CD14-positive monocyte (primary cell): ENCODE measurements at regions not wholly inside any gene's neighbourhood (a gene's known extent, or its start where the extent isn't known, plus 50 kb on each side); places are given as distances from the start of the nearest gene placed in this dataset.

ENCODE experiments used
- DNase-seq, 3 donors: peaks; one replicate each; pipeline ENCODE4 v3.0.0-alpha.2; 2011 to 2022
- H2AFZ ChIP-seq: 2 replicates; pipeline ENCODE4 v1.6.0; 2012; ENCODE audit warnings: mild to moderate bottlenecking, low read depth, low read length, inconsistent platforms; ENCODE audit not compliant: insufficient read depth, poor library complexity, severe bottlenecking
- H3K27ac ChIP-seq, 2 donors: 1 replicate in 1 of 2; 2 replicates in 1 of 2; pipeline ENCODE4 v1.5.1; 2012 to 2013; ENCODE audit warnings: low read length in 2 of 2, control low read depth in 1 of 2, inconsistent platforms in 1 of 2, low read depth in 1 of 2, mild to moderate bottlenecking in 1 of 2
- H3K27me3 ChIP-seq, 2 donors: one replicate each; pipeline versions ENCODE4 v1.6.0 to v1.6.1; 2011 to 2013; ENCODE audit warnings: low read length in 2 of 2; ENCODE audit not compliant: control insufficient read depth in 2 of 2, insufficient read depth in 2 of 2
- H3K36me3 ChIP-seq, 2 donors: replicated peaks in 1 of 2; 1 replicate in 1 of 2; 2 replicates in 1 of 2; pipeline versions ENCODE4 v1.5.1 to v1.6.1; 2012 to 2013; ENCODE audit warnings: low read length in 2 of 2, control low read depth in 1 of 2, inconsistent platforms in 1 of 2, mild to moderate bottlenecking in 1 of 2; ENCODE audit not compliant: insufficient read depth in 2 of 2, control insufficient read depth in 1 of 2
- H3K4me1 ChIP-seq, 2 donors: 1 replicate in 1 of 2; 2 replicates in 1 of 2; pipeline versions ENCODE4 v1.5.1 to v1.6.1; 2012 to 2013; ENCODE audit warnings: low read length in 2 of 2, control low read depth in 1 of 2, inconsistent platforms in 1 of 2, mild to moderate bottlenecking in 1 of 2, moderate library complexity in 1 of 2; ENCODE audit not compliant: insufficient read depth in 2 of 2, control insufficient read depth in 1 of 2
- H3K4me2 ChIP-seq: replicated peaks from 2 replicates; pipeline ENCODE3; 2012; ENCODE audit warnings: low read length, moderate library complexity, mild to moderate bottlenecking; ENCODE audit not compliant: poor library complexity, severe bottlenecking; ENCODE audit errors: extremely low read depth
- H3K4me3 ChIP-seq, 3 experiments: fragments of 200-600 bp in 1 of 3; sonication (generic) in 1 of 3; replicated peaks in 1 of 3; 1 replicate in 2 of 3; 2 replicates in 1 of 3; pipeline ENCODE4 v1.5.1; 2011 to 2013; ENCODE audit warnings: low read length in 3 of 3, mild to moderate bottlenecking in 3 of 3, control low read depth in 2 of 3, low read depth in 2 of 3, inconsistent platforms in 1 of 3, moderate library complexity in 1 of 3
- H3K79me2 ChIP-seq: 2 replicates; pipeline ENCODE4 v1.6.0; 2012; ENCODE audit warnings: mild to moderate bottlenecking, control low read depth, inconsistent platforms, low read length, moderate library complexity; ENCODE audit not compliant: insufficient read depth
- H3K9ac ChIP-seq: 2 replicates; pipeline ENCODE4 v1.6.0; 2017; ENCODE audit warnings: low read length, mild to moderate bottlenecking; ENCODE audit not compliant: insufficient read depth, poor library complexity, severe bottlenecking
- H3K9me3 ChIP-seq, 2 donors: replicated peaks in 1 of 2; 1 replicate in 1 of 2; 2 replicates in 1 of 2; pipeline versions ENCODE4 v1.5.1 to v1.6.1; 2012 to 2013; ENCODE audit warnings: low read length in 2 of 2, control low read depth in 1 of 2; ENCODE audit not compliant: control insufficient read depth in 1 of 2, insufficient read depth in 1 of 2
- H4K20me1 ChIP-seq: 2 replicates; pipeline ENCODE4 v1.6.0; 2012; ENCODE audit warnings: mild to moderate bottlenecking, low read length, control low read depth, moderate library complexity; ENCODE audit not compliant: insufficient read depth
- H3K27ac Mint-ChIP-seq, 7 donors: one replicate each; pipeline ENCODE4 v1.8.0; 2020; ENCODE audit warnings: mild to moderate bottlenecking in 7 of 7, mixed read lengths in 7 of 7, moderate library complexity in 6 of 7, inconsistent platforms in 2 of 7
- H3K27me3 Mint-ChIP-seq, 3 donors: one replicate each; pipeline ENCODE4 v1.8.0; 2021 to 2022; ENCODE audit warnings: low read depth in 3 of 3, mild to moderate bottlenecking in 3 of 3, mixed read lengths in 3 of 3, moderate library complexity in 3 of 3, inconsistent platforms in 1 of 3
- H3K36me3 Mint-ChIP-seq, 2 donors: one replicate each; pipeline ENCODE4 v1.8.0; 2020; ENCODE audit warnings: mixed read lengths in 2 of 2, inconsistent platforms in 1 of 2, mild to moderate bottlenecking in 1 of 2
- H3K4me1 Mint-ChIP-seq: one replicate; pipeline ENCODE4 v1.8.0; 2020; ENCODE audit warnings: mild to moderate bottlenecking, mixed read lengths
- H3K4me3 Mint-ChIP-seq, 2 donors: one replicate each; pipeline ENCODE4 v1.8.0; 2020; ENCODE audit warnings: mild to moderate bottlenecking in 2 of 2, mixed read lengths in 2 of 2, moderate library complexity in 1 of 2
- H3K9me3 Mint-ChIP-seq, 7 donors: one replicate each; pipeline ENCODE4 v1.8.0; 2020 to 2022; ENCODE audit warnings: mixed read lengths in 7 of 7, mild to moderate bottlenecking in 6 of 7, moderate library complexity in 6 of 7, inconsistent platforms in 2 of 7
- whole genome bisulfite sequencing: methylation state at CpG from one replicate; pipeline ENCODE4 v1.1.5; 2013; ENCODE audit warnings: missing lambda C conversion rate; ENCODE audit not compliant: insufficient coverage; 5-methylcytosine and 5-hydroxymethylcytosine counted together
- intact Hi-C, 2 donors: fragments of 100-400 bp; cut with micrococcal nuclease; formaldehyde crosslinking; loops; one replicate each; pipeline versions ENCODE4 v1.15.0 to v1.15.1; 2023
- TF ChIP-seq, protein P1 (sequence below): fragments of 200-600 bp; IDR thresholded peaks from one replicate; pipeline ENCODE4 v1.8.0; 2022; ENCODE audit warnings: antibody characterized with exemption, mild to moderate bottlenecking

- DNase-seq, result no peak
- Histone ChIP-seq H3K9ac (no peak overlapping the region), H3K27ac (no peak overlapping the region), H3K36me3 (no peaks in the 10 kb centered on the region), H2AFZ (no peak overlapping the region), H4K20me1 (no peaks in the 10 kb centered on the region), H3K4me3 (no peak overlapping the region), H3K79me2 (no peaks in the 10 kb centered on the region), H3K9me3 (peaks cover 0 to 7% of the 10 kb centered on the region in 2 donors), H3K27me3 (no peaks in the 10 kb centered on the region), H3K4me2 (no peak overlapping the region), H3K4me1 (no peaks in the 10 kb centered on the region)
- no peaks in the 10 kb centered on the region for H3K36me3 Mint-ChIP-seq
- no peaks in the 10 kb centered on the region for H3K4me1 Mint-ChIP-seq
- no peak overlapping the region for H3K27ac Mint-ChIP-seq
- WGBS, result no CpG with 5 or more reads among the region's 1 CpG
- intact Hi-C loops, result no loop called here
- no peak overlapping the region for H3K4me3 Mint-ChIP-seq
- TF ChIP-seq, protein P1, sequence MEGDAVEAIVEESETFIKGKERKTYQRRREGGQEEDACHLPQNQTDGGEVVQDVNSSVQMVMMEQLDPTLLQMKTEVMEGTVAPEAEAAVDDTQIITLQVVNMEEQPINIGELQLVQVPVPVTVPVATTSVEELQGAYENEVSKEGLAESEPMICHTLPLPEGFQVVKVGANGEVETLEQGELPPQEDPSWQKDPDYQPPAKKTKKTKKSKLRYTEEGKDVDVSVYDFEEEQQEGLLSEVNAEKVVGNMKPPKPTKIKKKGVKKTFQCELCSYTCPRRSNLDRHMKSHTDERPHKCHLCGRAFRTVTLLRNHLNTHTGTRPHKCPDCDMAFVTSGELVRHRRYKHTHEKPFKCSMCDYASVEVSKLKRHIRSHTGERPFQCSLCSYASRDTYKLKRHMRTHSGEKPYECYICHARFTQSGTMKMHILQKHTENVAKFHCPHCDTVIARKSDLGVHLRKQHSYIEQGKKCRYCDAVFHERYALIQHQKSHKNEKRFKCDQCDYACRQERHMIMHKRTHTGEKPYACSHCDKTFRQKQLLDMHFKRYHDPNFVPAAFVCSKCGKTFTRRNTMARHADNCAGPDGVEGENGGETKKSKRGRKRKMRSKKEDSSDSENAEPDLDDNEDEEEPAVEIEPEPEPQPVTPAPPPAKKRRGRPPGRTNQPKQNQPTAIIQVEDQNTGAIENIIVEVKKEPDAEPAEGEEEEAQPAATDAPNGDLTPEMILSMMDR, result no peak
- H3K9me3 Mint-ChIP-seq, result peaks cover 0 to 5% (median 0%) of the 10 kb centered on the region in 7 donors
- no peaks in the 10 kb centered on the region for H3K27me3 Mint-ChIP-seq
Measured at GRCh38 chr5:121572061-121572460, 279.6 kb upstream of the FTMT start.

DNA sequence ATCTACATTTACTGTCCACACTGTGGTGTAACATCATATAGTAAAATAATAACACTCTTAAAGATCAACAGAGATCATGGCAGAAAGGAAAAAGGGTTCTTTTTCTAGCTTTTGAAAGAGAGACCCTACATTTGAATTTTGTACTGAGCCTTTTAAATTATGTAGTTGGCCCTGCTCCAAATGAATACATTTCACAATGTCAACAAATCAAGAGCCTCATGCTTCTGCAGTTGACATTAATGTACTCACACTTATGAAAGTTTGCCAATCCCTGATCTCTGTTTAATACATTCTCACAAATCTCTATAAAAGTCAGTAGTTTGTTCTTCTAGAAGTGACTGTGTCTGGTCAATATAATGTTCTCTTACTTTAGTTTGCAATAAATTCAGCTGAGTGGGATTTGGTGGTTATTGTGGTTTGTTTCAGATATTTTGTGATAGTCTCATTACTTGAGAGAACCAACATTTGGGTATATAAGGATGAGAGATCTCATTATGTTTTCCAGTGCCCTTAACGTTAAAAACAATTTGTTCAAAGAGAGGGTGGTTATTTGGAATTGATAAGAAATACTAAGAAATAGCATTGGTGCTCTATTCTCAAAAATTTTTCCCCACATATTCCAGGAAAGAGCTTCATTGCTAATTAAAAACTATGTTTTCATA, 277.8 kb upstream of the FTMT start:
- Histone ChIP-seq H4K20me1 (no peaks in the 10 kb centered on the region), H3K4me2 (no peak overlapping the region), H3K4me1 (no peaks in the 10 kb centered on the region), H3K27me3 (no peaks in the 10 kb centered on the region), H3K36me3 (no peaks in the 10 kb centered on the region), H3K9me3 (peaks cover 0 to 10% of the 10 kb centered on the region in 2 donors), H3K79me2 (no peaks in the 10 kb centered on the region), H3K27ac (no peak overlapping the region), H2AFZ (no peak overlapping the region), H3K4me3 (no peak overlapping the region), H3K9ac (no peak overlapping the region)
- intact Hi-C loops, result no loop called here
- no CpG with 5 or more reads among the region's 1 CpG for WGBS
- no peak overlapping the region for H3K27ac Mint-ChIP-seq
- H3K4me1 Mint-ChIP-seq, result no peaks in the 10 kb centered on the region
- H3K27me3 Mint-ChIP-seq, result no peaks in the 10 kb centered on the region
- no peak overlapping the region for H3K4me3 Mint-ChIP-seq
- peaks cover 0 to 8% (median 0%) of the 10 kb centered on the region in 7 donors for H3K9me3 Mint-ChIP-seq
- H3K36me3 Mint-ChIP-seq, result no peaks in the 10 kb centered on the region
- TF ChIP-seq, protein P1, result no peak
- DNase-seq, result no peak
